SK-N-MC (cell line): ENCODE measurements at regions not wholly inside any gene's neighbourhood (a gene's known extent, or its start where the extent isn't known, plus 50 kb on each side); places are given as distances from the start of the nearest gene placed in this dataset.

Experiments used
- DNase-seq: peaks from one replicate; pipeline ENCODE4 v3.0.0-alpha.2; 2011; ENCODE audit warnings: low read depth, low spot score
- H3K27ac ChIP-seq: fragments of 200-600 bp; sonication (generic); 2 replicates; pipeline ENCODE4 v1.5.1; 2016; ENCODE audit warnings: mixed run types
- H3K36me3 ChIP-seq: fragments of 200-600 bp; sonication (generic); 2 replicates; pipeline ENCODE4 v1.6.1; 2017; ENCODE audit warnings: antibody characterized with exemption, low read length, mixed read lengths; ENCODE audit not compliant: insufficient read depth
- H3K4me3 ChIP-seq: fragments of 200-600 bp; sonication (generic); 2 replicates; pipeline ENCODE4 v1.5.1; 2016
- H3K9ac ChIP-seq: fragments of 200-600 bp; sonication (generic); 2 replicates; pipeline ENCODE4 v1.8.0; 2017; ENCODE audit warnings: mixed run types, mixed read lengths; ENCODE audit not compliant: insufficient read length
- H3K9me3 ChIP-seq: fragments of 200-600 bp; sonication (generic); 2 replicates; pipeline ENCODE4 v1.6.1; 2017; ENCODE audit warnings: low read depth, mild to moderate bottlenecking, antibody characterized with exemption, low read length, moderate library complexity, mixed read lengths
- EZH2 ChIP-seq: fragments of 200-600 bp; sonication (generic); IDR thresholded peaks from one replicate; pipeline ENCODE4 v1.6.1; 2017; ENCODE audit warnings: antibody characterized with exemption
- FOXP2 ChIP-seq: optimal IDR thresholded peaks from 2 replicates; pipeline ENCODE3; 2011; ENCODE audit warnings: mild to moderate bottlenecking, moderate library complexity; ENCODE audit not compliant: insufficient read depth; ENCODE audit errors: extremely low read length, control extremely low read depth
- POLR2AphosphoS5 ChIP-seq: IDR thresholded peaks from 2 replicates; pipeline ENCODE4 v1.6.1; 2012; ENCODE audit warnings: mild to moderate bottlenecking, low read depth, low read length, borderline replicate concordance

GRCh38 chr6:6968357-6968730 lies 139.4 kb upstream of the RREB1 start:
- no peak for TF ChIP-seq EZH2
- no peak for TF ChIP-seq POLR2AphosphoS5
- no peak for TF ChIP-seq FOXP2
- Histone ChIP-seq H3K4me3 (no peak overlapping the region), H3K27ac (no peak overlapping the region), H3K9me3 (no peaks in the 10 kb centered on the region), H3K9ac (no peak overlapping the region), H3K36me3 (no peaks in the 10 kb centered on the region)
- DNase-seq, result no peak

- Histone ChIP-seq H3K4me3 (no peak overlapping the region), H3K27ac (no peak overlapping the region), H3K9me3 (no peaks in the 10 kb centered on the region), H3K9ac (no peak overlapping the region), H3K36me3 (no peaks in the 10 kb centered on the region)
- no peak for DNase-seq
- TF ChIP-seq EZH2 (no peak), FOXP2 (no peak), POLR2AphosphoS5 (no peak)
These were observed 138.8 kb upstream of the RREB1 start for GRCh38 chr6:6968731-6969552.

GRCh38 chr6:6969761-6970223 lies 138.0 kb upstream of the RREB1 start:
- TF ChIP-seq EZH2 (no peak), POLR2AphosphoS5 (no peak), FOXP2 (no peak)
- no peaks in the 10 kb centered on the region for H3K9me3 ChIP-seq
- no peak overlapping the region for H3K9ac ChIP-seq
- no peak overlapping the region for H3K4me3 ChIP-seq
- H3K27ac ChIP-seq, result no peak overlapping the region
- no peak for DNase-seq
- no peaks in the 10 kb centered on the region for H3K36me3 ChIP-seq

- no peak overlapping the region for H3K9ac ChIP-seq
- no peak overlapping the region for H3K27ac ChIP-seq
- TF ChIP-seq POLR2AphosphoS5, result no peak
- no peak for TF ChIP-seq EZH2
- no peak for TF ChIP-seq FOXP2
- no peak overlapping the region for H3K4me3 ChIP-seq
- H3K36me3 ChIP-seq, result no peaks in the 10 kb centered on the region
- DNase-seq, result no peak
- H3K9me3 ChIP-seq, result no peaks in the 10 kb centered on the region
These were observed 136.9 kb upstream of the RREB1 start for GRCh38 chr6:6970851-6971250.

GRCh38 chr6:6971369-6971768 lies 136.4 kb upstream of the RREB1 start:
- H3K36me3 ChIP-seq, result no peaks in the 10 kb centered on the region
- no peak overlapping the region for H3K9ac ChIP-seq
- DNase-seq, result no peak
- no peaks in the 10 kb centered on the region for H3K9me3 ChIP-seq
- H3K4me3 ChIP-seq, result no peak overlapping the region
- no peak for TF ChIP-seq FOXP2
- TF ChIP-seq EZH2, result no peak
- TF ChIP-seq POLR2AphosphoS5, result no peak
- H3K27ac ChIP-seq, result no peak overlapping the region

GRCh38 chr6:6972456-6972855 lies 135.3 kb upstream of the RREB1 start:
- TF ChIP-seq EZH2 (no peak), POLR2AphosphoS5 (no peak), FOXP2 (no peak)
- Histone ChIP-seq H3K27ac (no peak overlapping the region), H3K36me3 (no peaks in the 10 kb centered on the region), H3K9ac (no peak overlapping the region), H3K4me3 (no peak overlapping the region), H3K9me3 (no peaks in the 10 kb centered on the region)
- no peak for DNase-seq

GRCh38 chr6:6973721-6974120 lies 134.0 kb upstream of the RREB1 start:
- no peak overlapping the region for H3K9ac ChIP-seq
- H3K4me3 ChIP-seq, result no peak overlapping the region
- no peaks in the 10 kb centered on the region for H3K9me3 ChIP-seq
- no peak overlapping the region for H3K27ac ChIP-seq
- TF ChIP-seq EZH2 (no peak), FOXP2 (no peak), POLR2AphosphoS5 (no peak)
- DNase-seq, result no peak
- H3K36me3 ChIP-seq, result no peaks in the 10 kb centered on the region

GRCh38 chr6:6975459-6976111 lies 132.2 kb upstream of the RREB1 start:
- Histone ChIP-seq H3K36me3 (no peaks in the 10 kb centered on the region), H3K9me3 (no peaks in the 10 kb centered on the region), H3K4me3 (no peak overlapping the region), H3K27ac (no peak overlapping the region), H3K9ac (no peak overlapping the region)
- TF ChIP-seq FOXP2 (no peak), POLR2AphosphoS5 (no peak), EZH2 (no peak)
- no peak for DNase-seq
